H9 (cell line): ENCODE measurements at regions not wholly inside any gene's neighbourhood (a gene's known extent, or its start where the extent isn't known, plus 50 kb on each side); places are given as distances from the start of the nearest gene placed in this dataset.

Experiments
- DNase-seq: peaks from one replicate; pipeline ENCODE4 v3.0.0-alpha.2; 2017
- H2AFZ ChIP-seq: one replicate; pipeline ENCODE4 v1.6.1; 2013; ENCODE audit warnings: mild to moderate bottlenecking, low read length, control low read depth, moderate library complexity
- H2AK5ac ChIP-seq: 2 replicates; pipeline ENCODE4 v1.6.1; 2013; ENCODE audit warnings: low read length, control low read depth, mixed read lengths; ENCODE audit not compliant: insufficient read length
- H2BK120ac ChIP-seq: one replicate; pipeline ENCODE4 v1.6.1; 2013; ENCODE audit warnings: low read depth, mild to moderate bottlenecking, low read length, control low read depth, inconsistent platforms; ENCODE audit not compliant: poor library complexity, severe bottlenecking
- H2BK12ac ChIP-seq: 2 replicates; pipeline ENCODE4 v1.6.1; 2013; ENCODE audit warnings: low read length, control low read depth, mixed read lengths, low read depth; ENCODE audit not compliant: insufficient read length
- H2BK15ac ChIP-seq: 2 replicates; pipeline ENCODE4 v1.6.1; 2013; ENCODE audit warnings: low read depth, low read length, control low read depth
- H2BK20ac ChIP-seq: one replicate; pipeline ENCODE4 v1.6.1; 2013; ENCODE audit warnings: low read depth, mild to moderate bottlenecking, low read length, control low read depth, inconsistent platforms; ENCODE audit not compliant: poor library complexity, severe bottlenecking
- H2BK5ac ChIP-seq: 2 replicates; pipeline ENCODE4 v1.6.1; 2013; ENCODE audit warnings: low read length, control low read depth, mixed read lengths; ENCODE audit not compliant: insufficient read length
- H3K14ac ChIP-seq: 2 replicates; pipeline ENCODE4 v1.6.1; 2013; ENCODE audit warnings: low read length, control low read depth; ENCODE audit not compliant: insufficient read depth
- H3K18ac ChIP-seq: 2 replicates; pipeline ENCODE4 v1.6.1; 2013; ENCODE audit warnings: low read depth, mild to moderate bottlenecking, mixed read lengths, low read length, control low read depth; ENCODE audit not compliant: insufficient read length
- H3K23ac ChIP-seq: 2 replicates; pipeline ENCODE4 v1.6.1; 2013; ENCODE audit warnings: low read length, control low read depth, mixed read lengths, low read depth; ENCODE audit not compliant: insufficient read length
- H3K23me2 ChIP-seq: 2 replicates; pipeline ENCODE4 v1.6.1; 2013; ENCODE audit warnings: low read depth, mild to moderate bottlenecking, mixed read lengths, low read length, control low read depth; ENCODE audit not compliant: insufficient read length, poor library complexity, severe bottlenecking
- H3K27ac ChIP-seq: 2 replicates; pipeline ENCODE4 v1.5.1; 2013; ENCODE audit warnings: low read length, control low read depth, mixed read lengths, low read depth; ENCODE audit not compliant: insufficient read length
- H3K27me3 ChIP-seq: 2 replicates; pipeline ENCODE4 v1.6.1; 2013; ENCODE audit warnings: low read length, control low read depth, inconsistent platforms; ENCODE audit not compliant: insufficient read depth
- H3K4ac ChIP-seq: 2 replicates; pipeline ENCODE4 v1.6.1; 2013; ENCODE audit warnings: low read depth, mild to moderate bottlenecking, control low read depth, inconsistent platforms, low read length, moderate library complexity
- H3K4me1 ChIP-seq: 2 replicates; pipeline ENCODE4 v1.6.1; 2013; ENCODE audit warnings: low read length, control low read depth, inconsistent platforms; ENCODE audit not compliant: insufficient read depth
- H3K4me2 ChIP-seq: 2 replicates; pipeline ENCODE4 v1.6.1; 2013; ENCODE audit warnings: low read length, control low read depth, mixed read lengths; ENCODE audit not compliant: insufficient read length, insufficient read depth
- H3K56ac ChIP-seq: 2 replicates; pipeline ENCODE4 v1.6.1; 2013; ENCODE audit warnings: low read depth, mild to moderate bottlenecking, mixed read lengths, low read length, control low read depth; ENCODE audit not compliant: insufficient read length
- H3K79me1 ChIP-seq: 2 replicates; pipeline ENCODE4 v1.6.1; 2013; ENCODE audit warnings: low read depth, mild to moderate bottlenecking, moderate library complexity, low read length, control low read depth, inconsistent platforms; ENCODE audit not compliant: insufficient read depth, poor library complexity, severe bottlenecking
- H3K79me2 ChIP-seq: 2 replicates; pipeline ENCODE4 v1.6.1; 2013; ENCODE audit warnings: low read length, control low read depth, inconsistent platforms; ENCODE audit not compliant: insufficient read depth
- H3K9ac ChIP-seq: 2 replicates; pipeline ENCODE4 v1.6.1; 2013; ENCODE audit warnings: low read length, control low read depth, mixed read lengths; ENCODE audit not compliant: insufficient read length; ENCODE audit errors: extremely low read depth
- H3K9me3 ChIP-seq: one replicate; pipeline ENCODE4 v1.6.1; 2013; ENCODE audit warnings: low read depth, low read length, inconsistent platforms; ENCODE audit not compliant: control insufficient read depth
- H3T11ph ChIP-seq: one replicate; pipeline ENCODE4 v1.6.1; 2013; ENCODE audit warnings: mild to moderate bottlenecking, low read length, control low read depth, inconsistent platforms
- H4K20me1 ChIP-seq: one replicate; pipeline ENCODE4 v1.6.1; 2013; ENCODE audit not compliant: control insufficient read depth, insufficient read length, insufficient read depth
- H4K5ac ChIP-seq: 2 replicates; pipeline ENCODE4 v1.6.1; 2013; ENCODE audit warnings: low read depth, mild to moderate bottlenecking, mixed read lengths, low read length, control low read depth; ENCODE audit not compliant: insufficient read length
- H4K8ac ChIP-seq: replicated peaks from 2 replicates; pipeline ENCODE4 v1.6.1; 2013; ENCODE audit warnings: low read length, control low read depth, mixed read lengths, low read depth; ENCODE audit not compliant: insufficient read length
- H4K91ac ChIP-seq: 2 replicates; pipeline ENCODE4 v1.6.1; 2013; ENCODE audit warnings: low read depth, mild to moderate bottlenecking, moderate library complexity, mixed read lengths, low read length, control low read depth; ENCODE audit not compliant: insufficient read length
- H3K27ac Mint-ChIP-seq, 3 experiments: 2 replicates in 2 of 3; 3 replicates in 1 of 3; pipeline ENCODE4 v1.8.0; 2020 to 2021; ENCODE audit warnings: mixed read lengths in 3 of 3, mild to moderate bottlenecking in 1 of 3, moderate library complexity in 1 of 3
- H3K27me3 Mint-ChIP-seq: 2 replicates; pipeline ENCODE4 v1.8.0; 2021; ENCODE audit warnings: low read depth, mild to moderate bottlenecking, moderate library complexity, mixed read lengths
- H3K36me3 Mint-ChIP-seq, 3 experiments: 2 replicates in 2 of 3; 3 replicates in 1 of 3; pipeline ENCODE4 v1.8.0; 2020 to 2021; ENCODE audit warnings: low read depth in 3 of 3, mixed read lengths in 3 of 3; ENCODE audit not compliant: insufficient read depth in 1 of 3
- H3K4me1 Mint-ChIP-seq, 2 experiments: 2 replicates each; pipeline ENCODE4 v1.8.0; 2020; ENCODE audit warnings: mixed read lengths in 2 of 2
- H3K4me3 Mint-ChIP-seq, 2 experiments: 2 replicates in 1 of 2; 3 replicates in 1 of 2; pipeline ENCODE4 v1.8.0; 2020 to 2021; ENCODE audit warnings: mild to moderate bottlenecking in 2 of 2, mixed read lengths in 2 of 2, moderate library complexity in 1 of 2
- H3K9me3 Mint-ChIP-seq, 2 experiments: 2 replicates in 1 of 2; 3 replicates in 1 of 2; pipeline ENCODE4 v1.8.0; 2020; ENCODE audit warnings: mild to moderate bottlenecking in 2 of 2, mixed read lengths in 2 of 2, moderate library complexity in 1 of 2
- CTCF ChIP-seq: fragments of 200-600 bp; sonication (generic); conservative IDR thresholded peaks from 3 replicates; pipeline ENCODE4 v1.8.0; 2021; ENCODE audit warnings: antibody characterized with exemption, mild to moderate bottlenecking
- WGBS: extraction: QIAGEN DNeasy Blood & Tissue Kit; methylation state at CpG from one replicate; pipeline ENCODE4 v1.1.7; 2013; ENCODE audit warnings: missing lambda C conversion rate, low lambda C conversion rate, mixed read lengths; ENCODE audit not compliant: insufficient read length; ENCODE audit errors: extremely low coverage; 5-methylcytosine and 5-hydroxymethylcytosine counted together

DNA sequence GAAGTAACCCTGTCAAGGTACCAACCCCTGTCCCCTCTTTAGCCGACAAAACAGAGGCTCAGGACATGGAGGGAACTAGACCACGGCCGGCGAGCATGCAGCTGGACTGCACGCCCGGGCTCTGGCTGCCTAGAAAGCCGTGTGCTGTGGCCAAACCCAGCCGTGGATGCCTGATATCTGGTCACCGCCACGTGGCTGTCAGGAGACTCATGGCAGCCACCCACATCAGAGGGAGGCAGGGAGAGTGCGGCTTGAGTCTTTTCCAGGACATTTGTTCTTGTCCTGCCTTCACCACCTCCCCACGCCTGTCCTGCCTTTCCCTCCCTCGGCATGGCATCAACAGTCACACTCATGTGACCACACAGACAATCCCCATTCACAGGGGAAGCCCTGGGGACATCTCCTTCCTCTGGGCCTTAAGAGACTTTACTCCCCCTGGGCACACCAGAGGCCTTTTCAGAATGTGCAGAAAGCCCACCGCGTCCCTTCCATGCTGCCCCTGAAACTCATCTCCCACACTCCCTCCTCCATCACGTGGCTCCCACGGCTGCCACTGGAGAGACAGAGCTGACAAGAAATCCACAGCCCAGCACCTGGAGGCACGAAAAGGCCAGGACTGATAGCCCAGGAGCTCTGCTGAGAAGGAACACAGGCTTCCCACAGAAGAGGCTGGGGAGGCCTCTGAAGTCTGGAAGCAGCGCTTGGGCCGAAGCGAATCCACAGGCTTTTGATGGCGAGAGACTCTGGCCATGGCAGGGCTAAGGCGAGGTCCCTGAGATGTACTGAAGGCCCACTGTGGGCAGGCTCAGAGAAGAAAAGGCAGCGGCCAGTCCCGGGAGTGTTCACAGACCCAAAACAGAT is 71.2 kb upstream of the IQSEC1 start:
- WGBS, result no CpG with 5 or more reads among the region's 25 CpGs
- H3K27ac ChIP-seq, result no peak overlapping the region
- no peak overlapping the region for H2BK120ac ChIP-seq
- H3K4me1 ChIP-seq, result peaks cover 1% of the 10 kb centered on the region
- no peak overlapping the region for H4K8ac ChIP-seq
- no peak overlapping the region for H2AK5ac ChIP-seq
- H3K14ac ChIP-seq, result no peak overlapping the region
- no peak overlapping the region for H4K91ac ChIP-seq
- H2BK12ac ChIP-seq, result no peak overlapping the region
- H2BK15ac ChIP-seq, result no peak overlapping the region
- no peaks in the 10 kb centered on the region; a peak in 1 of 7 replicates for H3K36me3 Mint-ChIP-seq
- peaks cover 3% of the 10 kb centered on the region; the same call in 1 of the 2 replicates for H3K27me3 Mint-ChIP-seq
- no peak overlapping the region for H3K4me2 ChIP-seq
- H3K79me1 ChIP-seq, result no peaks in the 10 kb centered on the region
- H3K79me2 ChIP-seq, result no peaks in the 10 kb centered on the region
- no peak overlapping the region for H3K56ac ChIP-seq
- no peak overlapping the region for H3K4ac ChIP-seq
- H3K9me3 Mint-ChIP-seq, result no peaks in the 10 kb centered on the region; a peak in 2 of 5 replicates
- H2AFZ ChIP-seq, result no peak overlapping the region
- DNase-seq, result no peak
- peaks cover 3% of the 10 kb centered on the region for H3K23me2 ChIP-seq
- no peak overlapping the region for H2BK5ac ChIP-seq
- no peak overlapping the region for H3K9ac ChIP-seq
- no peaks in the 10 kb centered on the region for H3K4me1 Mint-ChIP-seq
- no peak overlapping the region for H3K4me3 Mint-ChIP-seq
- no peak overlapping the region for H3T11ph ChIP-seq
- H3K18ac ChIP-seq, result no peak overlapping the region
- no peak overlapping the region for H3K23ac ChIP-seq
- no peaks in the 10 kb centered on the region for H3K9me3 ChIP-seq
- no peaks in the 10 kb centered on the region for H4K20me1 ChIP-seq
- TF ChIP-seq CTCF, result no peak
- H4K5ac ChIP-seq, result no peak overlapping the region
- no peak overlapping the region for H2BK20ac ChIP-seq
- no peak overlapping the region for H3K27ac Mint-ChIP-seq
- no peaks in the 10 kb centered on the region for H3K27me3 ChIP-seq
